ENCODE measurements at regions not wholly inside any gene's neighbourhood (a gene's known extent, or its start where the extent isn't known, plus 50 kb on each side); places are given as distances from the start of the nearest gene placed in this dataset.

GRCh38 chr13:50724913-50725312, 118.6 kb downstream of the DLEU7 start:
- TF ChIP-seq, protein P1, sequence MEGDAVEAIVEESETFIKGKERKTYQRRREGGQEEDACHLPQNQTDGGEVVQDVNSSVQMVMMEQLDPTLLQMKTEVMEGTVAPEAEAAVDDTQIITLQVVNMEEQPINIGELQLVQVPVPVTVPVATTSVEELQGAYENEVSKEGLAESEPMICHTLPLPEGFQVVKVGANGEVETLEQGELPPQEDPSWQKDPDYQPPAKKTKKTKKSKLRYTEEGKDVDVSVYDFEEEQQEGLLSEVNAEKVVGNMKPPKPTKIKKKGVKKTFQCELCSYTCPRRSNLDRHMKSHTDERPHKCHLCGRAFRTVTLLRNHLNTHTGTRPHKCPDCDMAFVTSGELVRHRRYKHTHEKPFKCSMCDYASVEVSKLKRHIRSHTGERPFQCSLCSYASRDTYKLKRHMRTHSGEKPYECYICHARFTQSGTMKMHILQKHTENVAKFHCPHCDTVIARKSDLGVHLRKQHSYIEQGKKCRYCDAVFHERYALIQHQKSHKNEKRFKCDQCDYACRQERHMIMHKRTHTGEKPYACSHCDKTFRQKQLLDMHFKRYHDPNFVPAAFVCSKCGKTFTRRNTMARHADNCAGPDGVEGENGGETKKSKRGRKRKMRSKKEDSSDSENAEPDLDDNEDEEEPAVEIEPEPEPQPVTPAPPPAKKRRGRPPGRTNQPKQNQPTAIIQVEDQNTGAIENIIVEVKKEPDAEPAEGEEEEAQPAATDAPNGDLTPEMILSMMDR (IDR thresholded peaks at IDR 0.05) = no peak

GRCh38 chr13:50726164-50726563, 117.3 kb downstream of the DLEU7 start:
- DNase-seq (ENCODE audit: low spot score) (no peak), ATAC-seq (ENCODE audit: low FRiP score) (no peak)
- TF ChIP-seq, protein P1 (IDR thresholded peaks at IDR 0.05) = no peak

More at GRCh38 chr13:50724913-50725312, 118.6 kb downstream of the DLEU7 start:
- DNase-seq (ENCODE audit: low spot score) (no peak), ATAC-seq (ENCODE audit: low FRiP score) (no peak)

DNA sequence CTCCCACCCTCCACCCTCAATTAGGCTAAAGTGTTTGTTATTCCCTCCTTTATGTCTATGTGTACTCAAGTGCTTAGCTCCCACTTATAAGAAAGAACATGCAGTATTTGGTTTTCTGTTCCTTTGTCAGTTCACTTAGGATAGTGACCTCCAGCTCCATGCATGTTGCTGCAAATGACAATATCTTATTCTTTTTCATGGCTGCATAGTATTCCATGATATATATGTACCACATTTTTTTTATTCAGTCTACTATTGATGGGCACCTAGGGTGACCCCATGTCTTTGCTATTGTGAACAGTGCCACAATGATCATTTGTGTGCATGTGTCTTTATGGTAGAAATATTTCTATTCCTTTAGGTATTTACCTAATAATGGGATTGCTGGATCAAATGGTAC, 114.3 kb downstream of the DLEU7 start:
- DNase-seq (ENCODE audit: low spot score) = no peak
- no peak for ATAC-seq (ENCODE audit: low FRiP score)
- TF ChIP-seq, protein P1 (IDR thresholded peaks at IDR 0.05) = no peak

- DNase-seq (ENCODE audit: low spot score) (no peak), ATAC-seq (ENCODE audit: low FRiP score) (no peak)
- TF ChIP-seq, protein P1 (IDR thresholded peaks at IDR 0.05) = no peak
These were observed 112.8 kb downstream of the DLEU7 start for GRCh38 chr13:50730496-50731351.

DNA sequence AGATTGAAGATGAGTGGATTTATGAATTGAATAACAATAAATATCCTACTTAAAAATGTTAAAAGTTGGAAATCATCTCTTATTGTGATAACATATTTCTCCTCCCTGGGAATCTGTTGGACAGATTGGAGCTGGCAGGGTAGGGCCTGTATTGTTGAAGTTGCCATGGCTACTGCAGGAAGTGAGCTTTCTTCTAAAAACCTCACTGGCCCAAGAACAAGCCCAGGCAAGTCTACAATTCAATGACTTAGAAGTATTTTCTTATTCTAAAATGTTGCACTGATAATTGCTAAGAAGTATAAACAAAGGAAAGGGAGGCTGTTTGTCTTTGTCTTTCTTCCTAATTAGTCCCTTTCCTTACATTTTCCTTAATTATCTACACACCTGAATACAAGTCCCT, 112.1 kb downstream of the DLEU7 start:
- DNase-seq (ENCODE audit: low spot score) = no peak
- no peak for ATAC-seq (ENCODE audit: low FRiP score)

GRCh38 chr13:50732712-50733111, 110.8 kb downstream of the DLEU7 start:
- TF ChIP-seq, protein P1 (IDR thresholded peaks at IDR 0.05) = no peak
- DNase-seq (ENCODE audit: low spot score) (no peak), ATAC-seq (ENCODE audit: low FRiP score) (no peak)

More for the DNA sequence above, 112.1 kb downstream of the DLEU7 start:
- TF ChIP-seq, protein P1 (IDR thresholded peaks at IDR 0.05) = no peak

- DNase-seq (ENCODE audit: low spot score) = no peak
- TF ChIP-seq, protein P1 (IDR thresholded peaks at IDR 0.05) = no peak
These were observed 110.1 kb downstream of the DLEU7 start for GRCh38 chr13:50733392-50733791.

More at GRCh38 chr13:50733392-50733791, 110.1 kb downstream of the DLEU7 start:
- no peak for ATAC-seq (ENCODE audit: low FRiP score)
